Body of pancreas (tissue), 4 donors: ENCODE measurements at regions not wholly inside any gene's neighbourhood (a gene's known extent, or its start where the extent isn't known, plus 50 kb on each side); places are given as distances from the start of the nearest gene placed in this dataset.
A peak's percentile ranks its signal among the peaks of the same experiment; 100 is the strongest.
"Not testable (repeated sequence)": the region's sequence is repeated elsewhere in the genome, so short reads cannot be mapped to it uniquely, and the experiment has no call there.

ENCODE experiments used
- ATAC-seq: fragments of 150-250 bp; one replicate; pipeline ENCODE4 v1.9.1; 2016
- DNase-seq, 4 donors: peaks; one replicate each; pipeline ENCODE4 v3.0.0-alpha.2; 2019
- H3K27ac ChIP-seq, 4 donors: fragments of 200-600 bp; sonication (generic); 1 replicate in 3 of 4; 2 replicates in 1 of 4; pipeline versions ENCODE4 v1.5.1 to v1.6.1; 2016 to 2019; ENCODE audit warnings: mild to moderate bottlenecking in 1 of 4, mixed read lengths in 1 of 4, moderate library complexity in 1 of 4
- H3K27me3 ChIP-seq, 2 donors: fragments of 200-600 bp; sonication (generic); one replicate each; pipeline ENCODE4 v1.6.0; 2016; ENCODE audit warnings: mild to moderate bottlenecking in 1 of 2
- H3K36me3 ChIP-seq, 2 donors: fragments of 200-600 bp; sonication (generic); replicated peaks in 1 of 2; 2 replicates each; pipeline ENCODE4 v1.5.1; 2016; ENCODE audit warnings: low read depth in 2 of 2; ENCODE audit not compliant: insufficient read depth in 1 of 2
- H3K4me1 ChIP-seq: fragments of 200-600 bp; sonication (generic); one replicate; pipeline ENCODE4 v1.6.0; 2016
- H3K4me3 ChIP-seq, 2 donors: fragments of 200-600 bp; sonication (generic); 1 replicate in 1 of 2; 2 replicates in 1 of 2; pipeline ENCODE4 v1.5.1; 2016 to 2019
- H3K9me3 ChIP-seq, 3 donors: fragments of 200-600 bp; sonication (generic); 1 replicate in 2 of 3; 2 replicates in 1 of 3; pipeline ENCODE4 v1.5.1; 2016
- POLR2A ChIP-seq, 3 donors: fragments of 450-650 bp; IDR thresholded peaks; one replicate each; pipeline ENCODE4 v1.6.1; 2016; ENCODE audit warnings: antibody characterized with exemption in 3 of 3, mild to moderate bottlenecking in 2 of 3
- WGBS, 2 donors: methylation state at CpG; one replicate each; pipeline ENCODE4 v1.1.5; 2017; 5-methylcytosine and 5-hydroxymethylcytosine counted together
- intact Hi-C: fragments of 100-400 bp; cut with DNase I; formaldehyde crosslinking; loops from one replicate; pipeline ENCODE4 v1.15.1; 2023
- TF ChIP-seq, protein P1 (sequence below), 7 experiments: fragments of 450-650 bp in 4 of 7; fragments of 200-600 bp in 3 of 7; sonication (generic) in 3 of 7; IDR thresholded peaks; one replicate each; pipeline ENCODE4 v1.5.1; 2016 to 2019; ENCODE audit warnings: antibody characterized with exemption in 7 of 7

DNA sequence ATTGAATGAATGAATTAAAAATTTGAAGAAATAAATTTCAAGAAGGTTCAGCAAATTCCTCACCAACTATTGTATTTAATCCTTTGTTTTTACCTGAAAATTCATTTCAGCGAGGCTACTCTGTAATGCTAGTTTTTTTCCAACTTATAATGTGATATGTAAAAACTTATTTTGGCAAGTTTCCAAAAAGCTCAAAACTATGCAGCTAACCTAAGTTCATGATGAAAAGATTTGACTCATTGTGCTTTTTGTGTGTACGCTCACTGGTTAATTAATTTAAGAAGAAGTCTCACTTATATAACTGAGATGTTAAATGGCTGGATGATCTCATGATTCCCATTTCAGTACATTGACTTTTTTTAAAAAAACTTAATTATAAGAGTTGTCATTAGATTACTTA, 196.0 kb upstream of the SAMSN1 start:
- TF ChIP-seq, protein P1, sequence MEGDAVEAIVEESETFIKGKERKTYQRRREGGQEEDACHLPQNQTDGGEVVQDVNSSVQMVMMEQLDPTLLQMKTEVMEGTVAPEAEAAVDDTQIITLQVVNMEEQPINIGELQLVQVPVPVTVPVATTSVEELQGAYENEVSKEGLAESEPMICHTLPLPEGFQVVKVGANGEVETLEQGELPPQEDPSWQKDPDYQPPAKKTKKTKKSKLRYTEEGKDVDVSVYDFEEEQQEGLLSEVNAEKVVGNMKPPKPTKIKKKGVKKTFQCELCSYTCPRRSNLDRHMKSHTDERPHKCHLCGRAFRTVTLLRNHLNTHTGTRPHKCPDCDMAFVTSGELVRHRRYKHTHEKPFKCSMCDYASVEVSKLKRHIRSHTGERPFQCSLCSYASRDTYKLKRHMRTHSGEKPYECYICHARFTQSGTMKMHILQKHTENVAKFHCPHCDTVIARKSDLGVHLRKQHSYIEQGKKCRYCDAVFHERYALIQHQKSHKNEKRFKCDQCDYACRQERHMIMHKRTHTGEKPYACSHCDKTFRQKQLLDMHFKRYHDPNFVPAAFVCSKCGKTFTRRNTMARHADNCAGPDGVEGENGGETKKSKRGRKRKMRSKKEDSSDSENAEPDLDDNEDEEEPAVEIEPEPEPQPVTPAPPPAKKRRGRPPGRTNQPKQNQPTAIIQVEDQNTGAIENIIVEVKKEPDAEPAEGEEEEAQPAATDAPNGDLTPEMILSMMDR (IDR thresholded peaks at IDR 0.05), result no peak
- no peak for TF ChIP-seq POLR2A (IDR thresholded peaks at IDR 0.05)
- Histone ChIP-seq H3K36me3 (no peaks in the 10 kb centered on the region), H3K9me3 (no peaks in the 10 kb centered on the region), H3K4me1 (peaks cover 12% of the 10 kb centered on the region), H3K27ac (no peak overlapping the region), H3K27me3 (no peaks in the 10 kb centered on the region), H3K4me3 (no peak overlapping the region)
- 85 to 86% methylated on average over 2 of the region's 2 CpGs for WGBS, 2 donors
- DNase-seq, result no peak
- ATAC-seq, result no peak
- intact Hi-C loops, result no loop called here

DNA sequence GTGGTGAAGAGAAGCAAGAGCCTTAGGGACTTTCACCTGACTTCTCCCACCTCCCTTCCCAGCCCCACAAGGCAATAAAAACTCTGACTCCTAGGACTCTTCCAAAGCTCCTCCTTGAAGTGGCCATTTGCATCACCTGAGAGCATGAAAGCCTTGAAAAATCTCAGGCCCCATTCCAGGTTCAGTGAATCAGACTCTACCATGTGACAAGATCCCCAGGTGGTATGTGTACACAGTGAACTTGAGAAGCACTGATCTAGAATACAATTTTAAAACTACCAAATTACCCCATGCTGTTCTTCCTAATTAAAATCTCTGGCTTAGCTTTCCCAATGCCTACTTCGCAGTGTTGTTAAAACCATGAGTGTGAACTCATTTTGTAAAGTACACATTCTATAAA, 195.1 kb upstream of the SAMSN1 start:
- no peak for TF ChIP-seq POLR2A (IDR thresholded peaks at IDR 0.05)
- ATAC-seq (peak; percentile 93), DNase-seq (peak; percentile 23 to 49 (median 46))
- Histone ChIP-seq H3K27ac (peak overlapping the region in 1 of 4 donors; percentile 41), H3K4me1 (peaks cover 12% of the 10 kb centered on the region), H3K27me3 (no peaks in the 10 kb centered on the region), H3K36me3 (no peaks in the 10 kb centered on the region), H3K4me3 (no peak overlapping the region), H3K9me3 (no peaks in the 10 kb centered on the region)
- intact Hi-C loops, result no loop called here
- 72 to 97% methylated on average over 1 of the region's 1 CpG for WGBS, 2 donors

DNA sequence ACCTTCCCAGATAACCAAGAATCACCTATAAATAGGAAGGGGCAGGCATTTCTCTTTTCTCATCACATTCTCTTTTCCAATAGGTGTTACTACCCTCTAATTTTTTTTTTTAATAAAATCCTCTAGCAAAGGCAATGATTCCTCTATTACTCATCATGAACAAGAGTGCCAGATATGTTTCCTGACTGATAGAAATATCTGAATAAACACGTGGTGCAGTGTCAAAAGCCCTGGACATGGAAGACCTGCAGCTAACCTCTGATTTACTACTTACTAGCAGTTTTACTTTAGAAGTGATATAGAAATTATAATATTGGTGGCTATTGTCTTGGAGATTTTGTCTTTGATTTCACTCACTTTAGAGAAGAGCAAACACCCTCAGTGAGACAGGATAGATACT, 194.6 kb upstream of the SAMSN1 start:
- Histone ChIP-seq H3K4me3 (no peak overlapping the region), H3K4me1 (peaks cover 12% of the 10 kb centered on the region), H3K27me3 (no peaks in the 10 kb centered on the region), H3K27ac (no peak overlapping the region), H3K36me3 (no peaks in the 10 kb centered on the region), H3K9me3 (no peaks in the 10 kb centered on the region)
- no peak for TF ChIP-seq POLR2A (IDR thresholded peaks at IDR 0.05)
- TF ChIP-seq, protein P1 (IDR thresholded peaks at IDR 0.05), result no peak
- DNase-seq, result no peak
- intact Hi-C loops, result no loop called here
- 25 to 26% methylated on average over 1 of the region's 1 CpG for WGBS, 2 donors
- no peak for ATAC-seq

DNA sequence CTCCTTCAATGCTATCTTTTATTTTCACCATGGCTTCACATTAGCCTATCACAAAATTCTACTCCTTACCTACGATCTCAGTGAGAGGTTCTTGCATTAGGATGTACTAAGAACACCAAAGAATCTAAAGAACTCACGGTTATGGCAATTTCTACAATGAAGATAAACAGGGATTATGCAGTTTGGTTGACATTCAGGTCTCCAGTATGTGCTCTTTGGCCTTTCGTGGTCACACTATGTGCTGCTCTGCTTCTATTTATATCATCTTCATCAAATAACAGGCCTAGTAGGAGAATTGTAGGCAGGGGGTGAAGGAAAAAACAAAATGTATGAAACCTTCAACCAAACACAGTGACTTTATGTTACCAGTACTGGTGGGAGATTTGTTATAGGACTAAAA, 194.0 kb upstream of the SAMSN1 start:
- TF ChIP-seq POLR2A (IDR thresholded peaks at IDR 0.05), result no peak
- TF ChIP-seq, protein P1 (IDR thresholded peaks at IDR 0.05), result no peak
- no peak overlapping the region for H3K4me3 ChIP-seq
- ATAC-seq (no peak), DNase-seq (no peak)
- no peak overlapping the region for H3K27ac ChIP-seq
- peaks cover 12% of the 10 kb centered on the region for H3K4me1 ChIP-seq
- no peaks in the 10 kb centered on the region for H3K9me3 ChIP-seq
- intact Hi-C loops, result no loop called here
- H3K36me3 ChIP-seq, result no peaks in the 10 kb centered on the region
- WGBS, 2 donors, result 83 to 86% methylated on average over 3 of the region's 3 CpGs
- H3K27me3 ChIP-seq, result no peaks in the 10 kb centered on the region

DNA sequence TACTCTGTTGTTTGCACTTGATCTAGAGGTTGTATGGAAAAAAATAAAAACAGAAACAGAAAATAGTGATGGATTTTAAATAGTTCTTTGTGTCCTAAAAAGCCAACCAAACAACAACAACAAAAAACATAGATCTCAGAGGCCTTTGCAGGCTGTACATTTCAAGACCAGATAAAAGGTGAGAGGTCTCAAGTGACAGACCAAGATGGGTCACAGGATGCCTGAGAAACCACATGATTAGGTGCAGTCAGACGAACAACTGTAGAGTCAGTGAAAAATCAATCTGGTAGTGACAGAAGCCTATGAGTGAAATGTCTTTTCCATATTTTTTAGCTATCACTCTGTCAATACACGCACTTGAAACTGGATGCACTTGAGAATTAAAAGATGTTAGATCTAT, 193.5 kb upstream of the SAMSN1 start:
- WGBS, 2 donors, result 78 to 79% methylated on average over 2 of the region's 2 CpGs
- Histone ChIP-seq H3K27ac (no peak overlapping the region), H3K9me3 (no peaks in the 10 kb centered on the region), H3K27me3 (no peaks in the 10 kb centered on the region), H3K4me1 (peaks cover 12% of the 10 kb centered on the region), H3K4me3 (no peak overlapping the region), H3K36me3 (no peaks in the 10 kb centered on the region)
- intact Hi-C loops, result no loop called here
- ATAC-seq (no peak), DNase-seq (no peak)
- TF ChIP-seq POLR2A (IDR thresholded peaks at IDR 0.05), result no peak
- TF ChIP-seq, protein P1 (IDR thresholded peaks at IDR 0.05), result no peak

DNA sequence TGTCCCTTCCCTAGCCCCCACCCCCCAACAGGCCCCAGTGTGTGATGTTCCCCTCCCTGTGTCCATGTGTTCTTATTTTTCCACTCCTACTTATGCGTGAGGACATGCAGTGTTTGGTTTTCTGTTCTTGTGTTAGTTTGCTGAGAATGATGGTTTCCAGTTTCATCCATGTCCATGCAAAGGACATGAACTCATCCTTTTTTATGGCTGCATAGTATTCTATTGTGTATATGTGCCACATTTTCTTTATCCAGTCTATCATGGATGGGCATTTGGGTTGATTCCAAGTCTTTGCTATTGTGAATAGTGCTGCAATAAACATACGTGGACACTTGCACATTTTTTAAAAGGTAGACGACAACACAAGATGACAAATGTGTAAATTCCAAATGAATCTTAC, 192.5 kb upstream of the SAMSN1 start:
- H3K9me3 ChIP-seq, H3K27ac ChIP-seq, ATAC-seq, H3K36me3 ChIP-seq, DNase-seq, H3K4me3 ChIP-seq, intact Hi-C loops, H3K27me3 ChIP-seq: not testable (repeated sequence)
- peaks cover 12% of the 10 kb centered on the region for H3K4me1 ChIP-seq
- WGBS, 2 donors, result 89 to 91% methylated on average over 3 of the region's 3 CpGs
